GM12878 (cell line): ENCODE measurements at regions not wholly inside any gene's neighbourhood (a gene's known extent, or its start where the extent isn't known, plus 50 kb on each side); places are given as distances from the start of the nearest gene placed in this dataset.

ENCODE experiments used
- BCLAF1 ChIP-seq: fragments of 450-650 bp; IDR thresholded peaks from 2 replicates; pipeline ENCODE4 v1.6.1; 2017; ENCODE audit warnings: antibody characterized with exemption, mild to moderate bottlenecking, moderate library complexity
- CHD2 ChIP-seq: IDR thresholded peaks from 2 replicates; pipeline ENCODE4 v1.6.1; 2011; ENCODE audit warnings: low read depth, low read length, improper control_type of control experiment, borderline replicate concordance
- KDM1A ChIP-seq: fragments of 200-600 bp; sonication (generic); IDR thresholded peaks from 2 replicates; pipeline ENCODE4 v1.6.1; 2016; ENCODE audit warnings: borderline replicate concordance
- MAX ChIP-seq: IDR thresholded peaks from 2 replicates; pipeline ENCODE4 v1.6.1; 2012; ENCODE audit warnings: low read depth, low read length, improper control_type of control experiment
- POLR2A ChIP-seq: IDR thresholded peaks from 2 replicates; pipeline ENCODE4 v1.6.1; 2011; ENCODE audit warnings: low read depth, mild to moderate bottlenecking, low read length
- POLR2AphosphoS5 ChIP-seq: IDR thresholded peaks from 2 replicates; pipeline ENCODE4 v1.6.1; 2011; ENCODE audit warnings: mild to moderate bottlenecking, low read length, inconsistent platforms
- RBBP5 ChIP-seq: fragments of 200-600 bp; sonication (generic); conservative IDR thresholded peaks from 2 replicates; pipeline ENCODE4 v1.6.1; 2016
- RCOR1 ChIP-seq: conservative IDR thresholded peaks from 2 replicates; pipeline ENCODE4 v1.6.1; 2012; ENCODE audit warnings: low read depth, low read length, improper control_type of control experiment
- REST ChIP-seq: IDR thresholded peaks from 2 replicates; pipeline ENCODE4 v1.6.1; 2012; ENCODE audit warnings: mild to moderate bottlenecking, low read depth, low read length
- SIN3A ChIP-seq: IDR thresholded peaks from 2 replicates; pipeline ENCODE4 v1.6.1; 2012; ENCODE audit warnings: low read depth, low read length, improper control_type of control experiment
- SREBF1 ChIP-seq: IDR thresholded peaks from 2 replicates; pipeline ENCODE4 v1.6.1; 2012; ENCODE audit warnings: mild to moderate bottlenecking, low read length
- TCF3 ChIP-seq: IDR thresholded peaks from 2 replicates; pipeline ENCODE4 v1.6.1; 2012; ENCODE audit warnings: low read depth, mild to moderate bottlenecking, low read length, borderline replicate concordance; ENCODE audit not compliant: insufficient read depth
- TF ChIP-seq, protein P1 (sequence below), 3 experiments: IDR thresholded peaks in 2 of 3; conservative IDR thresholded peaks in 1 of 3; 2 replicates each; pipeline ENCODE4 v1.5.1; 2011; ENCODE audit warnings: low read depth in 3 of 3, low read length in 3 of 3, mild to moderate bottlenecking in 3 of 3, control low read depth in 2 of 3, moderate library complexity in 2 of 3, inconsistent platforms in 1 of 3, mixed read lengths in 1 of 3; ENCODE audit not compliant: control insufficient read depth in 2 of 3, insufficient read depth in 1 of 3; ENCODE audit errors: extremely low read depth in 1 of 3

- no peak for TF ChIP-seq BCLAF1
- TF ChIP-seq RCOR1: no peak
- TF ChIP-seq KDM1A: no peak
- TF ChIP-seq, protein P1, sequence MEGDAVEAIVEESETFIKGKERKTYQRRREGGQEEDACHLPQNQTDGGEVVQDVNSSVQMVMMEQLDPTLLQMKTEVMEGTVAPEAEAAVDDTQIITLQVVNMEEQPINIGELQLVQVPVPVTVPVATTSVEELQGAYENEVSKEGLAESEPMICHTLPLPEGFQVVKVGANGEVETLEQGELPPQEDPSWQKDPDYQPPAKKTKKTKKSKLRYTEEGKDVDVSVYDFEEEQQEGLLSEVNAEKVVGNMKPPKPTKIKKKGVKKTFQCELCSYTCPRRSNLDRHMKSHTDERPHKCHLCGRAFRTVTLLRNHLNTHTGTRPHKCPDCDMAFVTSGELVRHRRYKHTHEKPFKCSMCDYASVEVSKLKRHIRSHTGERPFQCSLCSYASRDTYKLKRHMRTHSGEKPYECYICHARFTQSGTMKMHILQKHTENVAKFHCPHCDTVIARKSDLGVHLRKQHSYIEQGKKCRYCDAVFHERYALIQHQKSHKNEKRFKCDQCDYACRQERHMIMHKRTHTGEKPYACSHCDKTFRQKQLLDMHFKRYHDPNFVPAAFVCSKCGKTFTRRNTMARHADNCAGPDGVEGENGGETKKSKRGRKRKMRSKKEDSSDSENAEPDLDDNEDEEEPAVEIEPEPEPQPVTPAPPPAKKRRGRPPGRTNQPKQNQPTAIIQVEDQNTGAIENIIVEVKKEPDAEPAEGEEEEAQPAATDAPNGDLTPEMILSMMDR (IDR thresholded peaks at IDR 0.05 in 2 of 3, conservative IDR thresholded peaks at IDR 0.05 in 1 of 3; ENCODE audit: control insufficient read depth in 2 of 3, extremely low read depth in 1 of 3, insufficient read depth in 1 of 3, low read depth in 3 of 3, low read length in 3 of 3): no peak
- TF ChIP-seq REST: no peak
- TF ChIP-seq MAX: no peak
- no peak for TF ChIP-seq POLR2A
- no peak for TF ChIP-seq POLR2AphosphoS5
- TF ChIP-seq CHD2: no peak
- no peak for TF ChIP-seq SREBF1
- TF ChIP-seq SIN3A: no peak
- TF ChIP-seq TCF3: no peak
- no peak for TF ChIP-seq RBBP5
These were observed 695.4 kb upstream of the ID2 start for GRCh38 chr2:7986431-7986830.
